Myocyte (in vitro differentiated cells): ENCODE measurements at regions not wholly inside any gene's neighbourhood (a gene's known extent, or its start where the extent isn't known, plus 50 kb on each side); places are given as distances from the start of the nearest gene placed in this dataset.
"Not testable (repeated sequence)": the region's sequence is repeated elsewhere in the genome, so short reads cannot be mapped to it uniquely, and the experiment has no call there.

Source experiments
- DNase-seq: peaks from one replicate; pipeline ENCODE4 v3.0.0-alpha.2; 2012; ENCODE audit warnings: low read depth

GRCh38 chr6:43893073-43893472 is 123.1 kb downstream of the VEGFA start:
- no peak for DNase-seq

- DNase-seq: no peak
Observed at GRCh38 chr6:43891072-43891870, 121.3 kb downstream of the VEGFA start.

- no peak for DNase-seq
Observed at GRCh38 chr6:43890197-43891062, 120.4 kb downstream of the VEGFA start.

DNA sequence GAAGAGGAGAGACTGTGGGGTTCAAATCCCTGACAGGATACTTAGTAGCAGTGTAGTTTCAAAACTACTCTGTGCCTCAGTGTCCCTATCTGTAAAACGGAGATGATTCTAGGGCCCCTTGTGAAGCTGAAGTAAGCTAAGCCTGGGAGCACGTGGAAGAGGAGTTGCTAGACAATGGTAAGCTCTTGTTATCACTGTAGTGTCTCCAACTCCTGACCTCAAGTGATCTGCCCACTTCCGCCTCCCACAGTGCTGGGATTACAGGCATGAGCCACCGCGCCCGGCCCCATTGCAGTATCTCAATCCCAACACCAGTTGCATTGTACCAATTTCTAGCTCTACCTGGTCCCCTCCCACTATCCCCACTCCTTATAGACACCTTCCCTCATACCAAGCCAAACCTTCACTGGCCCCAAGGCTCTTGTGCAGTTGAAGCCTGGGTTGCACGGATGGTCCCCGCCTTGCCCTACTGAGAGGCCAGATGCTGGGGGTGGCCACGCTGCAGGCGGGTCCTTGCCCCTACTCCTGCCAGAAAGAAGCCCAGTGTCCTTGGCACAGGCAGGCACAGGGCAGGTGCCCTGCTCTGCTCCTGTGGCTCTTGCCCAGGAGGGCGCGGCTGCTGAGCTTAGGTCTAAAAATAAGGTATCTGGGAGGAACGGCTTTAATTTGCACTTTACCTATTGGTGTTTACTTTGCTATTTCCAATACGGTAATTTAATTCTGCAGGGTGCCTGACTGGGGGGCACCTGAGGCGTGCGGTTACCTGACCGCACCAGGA is 118.1 kb downstream of the VEGFA start:
- no peak for DNase-seq

DNA sequence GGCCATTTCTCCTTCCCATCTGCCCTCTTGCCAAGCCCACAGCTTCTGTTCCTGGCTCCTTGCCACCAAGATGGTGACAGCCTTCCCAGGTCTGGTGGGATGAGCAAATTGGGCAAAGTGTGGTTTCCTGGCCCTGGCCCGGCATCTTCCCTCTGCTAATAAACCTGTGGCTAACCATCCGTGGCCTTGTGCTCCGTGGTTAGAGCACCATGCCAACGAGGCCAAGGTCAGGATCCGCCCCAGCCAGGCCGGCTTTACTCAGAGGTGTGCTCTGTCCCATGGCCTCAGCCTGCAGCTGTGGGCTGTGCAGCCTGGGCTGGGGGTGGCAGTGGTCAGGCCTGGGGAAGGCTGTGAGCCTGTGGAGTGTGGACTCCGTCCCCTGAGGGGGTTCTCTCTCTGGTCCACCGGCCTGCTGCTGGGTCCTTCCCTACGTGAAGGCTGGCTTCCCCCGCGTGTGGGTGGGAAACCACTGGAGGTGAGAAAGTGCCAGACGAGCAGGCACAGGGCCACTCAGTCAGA is 117.4 kb downstream of the VEGFA start:
- DNase-seq: peak; percentile 90

GRCh38 chr6:43886717-43887339 is 116.8 kb downstream of the VEGFA start:
- no peak for DNase-seq

GRCh38 chr6:43886067-43886461 is 116.1 kb downstream of the VEGFA start:
- DNase-seq: peak; percentile 41

- no peak for DNase-seq
Observed at GRCh38 chr6:43885399-43886066, 115.5 kb downstream of the VEGFA start.

GRCh38 chr6:43884652-43885022 is 114.6 kb downstream of the VEGFA start:
- DNase-seq: no peak

DNA sequence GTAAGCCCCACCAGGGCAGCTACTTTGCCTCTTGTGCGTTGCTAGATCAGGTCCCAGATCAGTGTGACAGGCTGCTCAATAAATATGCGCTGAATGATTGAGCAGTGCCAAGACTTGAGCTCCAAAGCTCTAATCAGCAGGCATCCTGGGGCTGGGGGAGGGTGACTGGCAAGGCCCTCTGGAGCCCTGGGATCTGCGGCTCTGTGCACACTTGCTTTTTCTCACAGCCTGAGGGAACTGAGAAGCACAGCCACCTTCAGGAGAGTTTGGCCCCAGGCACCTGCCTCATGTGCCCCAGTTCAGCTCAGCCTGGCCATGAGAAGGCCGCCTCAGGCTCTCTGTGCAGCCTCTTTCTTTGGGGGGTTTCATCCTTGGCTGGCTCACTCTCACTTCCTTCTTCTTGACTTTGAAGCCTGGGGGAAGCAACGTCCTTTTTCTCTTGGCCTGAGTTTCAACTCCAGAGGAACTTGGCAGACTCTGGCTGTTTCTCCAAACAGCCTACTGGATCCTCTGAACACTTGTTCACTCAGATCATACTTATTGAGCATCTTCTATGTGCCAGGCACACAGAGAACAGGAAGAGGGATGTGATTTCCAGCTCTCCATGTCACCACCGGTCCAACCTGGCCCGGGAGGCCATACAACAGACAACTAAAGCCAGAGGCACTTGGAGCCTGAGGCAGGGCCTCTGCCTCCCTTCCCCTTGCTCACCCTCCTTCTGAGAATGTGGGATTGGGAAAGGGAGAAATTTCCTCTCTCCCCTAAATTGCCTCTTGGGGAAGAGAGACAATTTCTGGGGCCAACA is 114.0 kb downstream of the VEGFA start:
- DNase-seq: no peak

GRCh38 chr6:43882690-43883448 is 112.9 kb downstream of the VEGFA start:
- not testable (repeated sequence) for DNase-seq

GRCh38 chr6:43880236-43881137 is 110.5 kb downstream of the VEGFA start:
- DNase-seq: no peak

GRCh38 chr6:43879722-43880121 is 109.7 kb downstream of the VEGFA start:
- no peak for DNase-seq

- DNase-seq: peak; percentile 37
Observed at GRCh38 chr6:43878823-43879495, 108.9 kb downstream of the VEGFA start.

DNA sequence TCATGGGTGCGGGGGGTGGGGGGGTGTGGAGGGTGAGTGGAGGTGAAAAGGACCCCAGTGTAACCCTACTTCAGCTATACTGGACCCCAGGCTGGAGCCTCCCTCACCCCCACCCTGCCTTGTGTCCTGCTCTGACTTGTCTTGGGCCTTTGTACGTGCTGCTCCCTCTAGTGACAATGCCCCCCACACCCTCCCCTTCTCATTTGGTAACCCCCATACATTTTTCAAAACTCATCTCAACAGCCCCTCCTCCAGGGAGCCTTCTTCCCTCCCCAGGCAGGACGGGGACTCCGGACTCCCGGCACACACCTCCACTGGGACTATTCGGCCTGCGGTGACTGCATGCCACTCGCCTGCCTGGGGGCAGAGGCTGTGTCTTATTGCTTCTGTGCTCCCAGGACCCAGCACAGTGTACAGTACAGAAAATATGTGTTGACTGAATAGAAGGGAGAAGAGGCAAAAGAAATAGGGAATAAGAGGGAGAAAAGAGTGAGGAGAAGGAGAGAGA is 108.2 kb downstream of the VEGFA start:
- no peak for DNase-seq

- no peak for DNase-seq
Observed at GRCh38 chr6:43877463-43878126, 107.6 kb downstream of the VEGFA start.
